ENCODE measurements at regions not wholly inside any gene's neighbourhood (a gene's known extent, or its start where the extent isn't known, plus 50 kb on each side); places are given as distances from the start of the nearest gene placed in this dataset.

- TF ChIP-seq, protein P1, sequence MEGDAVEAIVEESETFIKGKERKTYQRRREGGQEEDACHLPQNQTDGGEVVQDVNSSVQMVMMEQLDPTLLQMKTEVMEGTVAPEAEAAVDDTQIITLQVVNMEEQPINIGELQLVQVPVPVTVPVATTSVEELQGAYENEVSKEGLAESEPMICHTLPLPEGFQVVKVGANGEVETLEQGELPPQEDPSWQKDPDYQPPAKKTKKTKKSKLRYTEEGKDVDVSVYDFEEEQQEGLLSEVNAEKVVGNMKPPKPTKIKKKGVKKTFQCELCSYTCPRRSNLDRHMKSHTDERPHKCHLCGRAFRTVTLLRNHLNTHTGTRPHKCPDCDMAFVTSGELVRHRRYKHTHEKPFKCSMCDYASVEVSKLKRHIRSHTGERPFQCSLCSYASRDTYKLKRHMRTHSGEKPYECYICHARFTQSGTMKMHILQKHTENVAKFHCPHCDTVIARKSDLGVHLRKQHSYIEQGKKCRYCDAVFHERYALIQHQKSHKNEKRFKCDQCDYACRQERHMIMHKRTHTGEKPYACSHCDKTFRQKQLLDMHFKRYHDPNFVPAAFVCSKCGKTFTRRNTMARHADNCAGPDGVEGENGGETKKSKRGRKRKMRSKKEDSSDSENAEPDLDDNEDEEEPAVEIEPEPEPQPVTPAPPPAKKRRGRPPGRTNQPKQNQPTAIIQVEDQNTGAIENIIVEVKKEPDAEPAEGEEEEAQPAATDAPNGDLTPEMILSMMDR (IDR thresholded peaks at IDR 0.05): no peak
- TF ChIP-seq POLR2A (IDR thresholded peaks at IDR 0.05): no peak
Observed at GRCh38 chr4:125527681-125528080, 212.9 kb downstream of the FAT4 start.

Data from Peyer's patch (tissue), 4 donors.